HG03354 (cell line): ENCODE measurements at regions not wholly inside any gene's neighbourhood (a gene's known extent, or its start where the extent isn't known, plus 50 kb on each side); places are given as distances from the start of the nearest gene placed in this dataset.

Experiments used
- ATAC-seq: cut with Tn5 transposase; IDR thresholded peaks from one replicate; pipeline ENCODE4 v1.9.1; 2021; ENCODE audit warnings: mild to moderate bottlenecking; ENCODE audit not compliant: unreplicated experiment, poor library complexity, severe bottlenecking

DNA sequence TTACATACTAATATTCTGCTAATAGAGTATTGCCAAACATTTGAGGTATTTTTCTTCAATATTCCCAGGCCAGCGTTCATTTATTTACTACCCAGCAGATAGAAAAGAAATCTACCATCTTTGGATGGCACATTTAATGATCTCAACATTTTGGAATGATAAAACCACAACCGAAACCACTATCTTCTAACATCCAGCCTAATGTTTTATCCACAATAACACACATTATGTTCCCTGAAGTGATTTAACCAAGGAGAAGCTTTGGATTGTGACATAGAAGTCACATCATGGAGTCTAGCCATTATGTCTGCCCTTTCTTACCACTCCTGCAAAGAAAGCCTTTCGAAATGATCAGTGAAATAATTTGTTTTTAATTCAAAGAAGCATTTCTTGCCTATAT is 497.1 kb upstream of the PLXNA2 start:
- ATAC-seq: no peak

DNA sequence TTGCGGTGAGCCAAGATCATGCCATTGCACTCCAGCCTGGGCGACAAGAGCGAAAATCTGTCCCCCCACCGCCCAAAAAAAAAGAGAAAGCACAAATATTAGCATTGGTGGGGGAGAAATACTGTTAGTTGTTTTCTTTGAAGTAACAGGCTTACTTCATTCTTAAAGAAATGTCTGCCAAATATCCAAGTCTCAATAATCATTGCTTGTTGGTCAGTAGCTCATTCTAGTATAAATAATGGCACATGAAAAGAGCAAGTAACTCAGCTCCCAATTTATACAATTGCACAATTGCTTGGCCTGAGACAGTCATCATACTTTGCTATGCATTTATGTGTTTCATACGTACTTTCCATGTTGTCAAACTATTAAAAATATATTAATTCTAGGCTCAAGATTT is 499.2 kb upstream of the PLXNA2 start:
- ATAC-seq: no peak

DNA sequence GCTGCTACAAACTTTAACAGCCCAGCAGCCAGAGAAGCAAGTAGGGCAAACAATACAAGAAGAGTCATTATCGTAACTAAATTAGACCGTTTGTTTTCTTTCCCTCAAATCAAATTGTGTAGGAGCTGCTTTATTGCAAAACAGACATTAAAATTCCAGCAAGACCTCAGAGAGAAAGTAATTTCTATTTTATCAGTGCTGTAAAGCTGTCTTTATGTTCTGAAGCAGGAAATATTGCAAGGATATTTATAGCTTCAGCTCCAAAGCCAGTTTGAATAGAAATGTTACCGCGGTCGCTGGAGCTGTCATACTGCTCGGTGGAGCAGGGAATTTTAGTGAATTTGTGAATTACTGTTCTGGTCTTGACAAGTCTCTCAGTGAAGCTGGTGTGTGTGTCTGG is 503.8 kb upstream of the PLXNA2 start:
- ATAC-seq: no peak

DNA sequence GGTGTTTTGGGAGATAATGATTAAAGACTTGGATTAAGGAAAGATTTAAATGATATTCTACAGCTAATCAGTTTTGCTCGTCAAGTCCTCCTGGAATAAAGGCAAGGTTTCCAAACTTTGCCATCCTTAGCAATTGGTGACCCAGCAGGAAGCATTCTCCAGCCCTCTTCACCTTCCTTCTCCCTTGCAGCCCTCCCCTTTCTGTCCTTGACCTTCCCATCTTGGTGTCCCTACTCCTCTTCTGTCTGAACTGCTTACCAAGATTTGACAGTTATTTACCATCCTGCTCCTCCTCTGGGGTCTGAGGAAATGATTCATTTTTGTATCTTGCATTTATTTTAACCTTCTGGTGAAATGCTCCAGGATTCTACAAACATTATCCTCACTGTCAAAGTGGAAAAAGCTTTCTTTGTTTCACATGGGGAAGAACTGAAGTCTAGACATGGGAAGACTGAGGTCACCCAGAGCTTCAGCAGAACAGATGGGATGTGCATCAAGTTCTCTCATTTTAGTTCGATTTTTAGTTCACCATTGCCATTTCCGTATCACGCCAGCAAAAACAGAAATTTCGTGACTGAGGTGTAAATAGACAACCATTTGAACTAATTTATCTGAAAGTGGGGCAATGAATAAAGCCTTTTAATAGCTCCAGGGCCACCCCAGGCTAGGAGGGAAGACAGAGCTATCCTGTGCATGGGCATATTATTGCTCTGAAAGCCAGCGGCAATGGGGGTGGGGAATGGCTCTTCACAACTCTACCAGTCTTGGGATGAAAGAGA is 504.4 kb upstream of the PLXNA2 start:
- ATAC-seq: no peak

DNA sequence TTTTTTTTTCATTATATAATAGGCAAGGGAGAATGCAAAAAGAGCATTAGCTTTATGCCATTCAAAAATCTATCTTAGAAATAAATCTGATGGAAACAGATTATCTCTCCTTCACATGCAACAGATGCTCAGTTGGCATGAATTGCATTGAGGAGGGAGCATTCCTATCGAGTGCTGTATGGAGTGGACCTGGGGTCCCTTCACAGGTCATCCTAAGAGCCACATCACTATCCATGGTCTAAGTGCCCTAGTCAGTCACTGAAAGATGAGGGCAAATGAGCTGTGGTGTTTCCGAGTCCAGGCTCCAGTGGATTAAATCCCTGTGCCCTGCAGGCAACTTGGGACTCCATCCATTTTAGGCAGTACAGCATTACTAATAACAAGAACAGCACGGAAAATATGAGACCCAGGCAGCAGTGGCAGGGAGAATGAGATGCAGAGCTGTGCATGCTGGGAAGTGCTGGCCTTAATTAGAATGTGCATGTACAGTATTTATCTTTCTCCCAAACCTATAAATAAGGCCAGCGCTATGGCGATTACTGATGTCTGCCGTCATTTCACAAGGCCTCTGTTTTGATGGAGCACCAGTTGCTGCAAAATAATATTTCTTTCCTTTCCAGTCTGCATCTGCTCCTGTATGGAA is 512.3 kb upstream of the PLXNA2 start:
- ATAC-seq: no peak

DNA sequence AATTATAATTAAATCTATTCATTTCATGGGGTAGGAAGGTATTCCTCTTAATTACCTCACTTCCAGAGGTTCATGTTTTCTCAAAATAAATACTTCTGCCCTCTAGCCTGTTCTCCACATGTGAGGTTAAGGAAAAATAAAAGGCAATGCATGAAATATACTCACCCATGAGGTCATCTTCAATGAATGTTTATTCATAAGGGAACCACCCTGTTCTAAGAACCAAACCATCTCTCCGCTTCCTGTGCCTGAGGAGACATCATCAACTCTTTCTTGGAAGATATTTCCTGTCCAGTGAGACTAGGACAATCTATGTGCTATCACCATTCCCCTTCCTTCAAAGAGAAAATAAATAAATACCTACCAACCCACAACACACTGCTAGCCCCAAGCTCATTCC is 513.7 kb upstream of the PLXNA2 start:
- ATAC-seq: no peak

DNA sequence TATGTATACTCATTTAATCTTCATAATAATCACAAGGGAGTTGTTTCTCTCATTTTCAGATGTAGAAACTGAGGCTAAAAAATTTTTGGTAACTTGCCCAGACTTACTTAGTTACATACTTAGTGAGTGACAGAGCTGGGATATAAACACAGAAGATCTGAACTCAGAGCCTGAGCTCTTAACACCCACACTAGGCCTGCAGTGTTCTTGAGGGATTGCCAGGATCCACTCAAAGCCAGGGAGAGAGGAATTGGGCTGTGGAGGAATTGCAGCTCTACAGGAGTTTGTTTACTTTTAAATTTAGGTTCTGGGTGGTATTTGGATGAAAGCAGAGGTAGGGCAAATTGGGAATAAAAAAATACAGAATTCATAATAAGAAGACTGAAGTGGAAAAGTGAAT is 515.1 kb upstream of the PLXNA2 start:
- ATAC-seq: no peak

DNA sequence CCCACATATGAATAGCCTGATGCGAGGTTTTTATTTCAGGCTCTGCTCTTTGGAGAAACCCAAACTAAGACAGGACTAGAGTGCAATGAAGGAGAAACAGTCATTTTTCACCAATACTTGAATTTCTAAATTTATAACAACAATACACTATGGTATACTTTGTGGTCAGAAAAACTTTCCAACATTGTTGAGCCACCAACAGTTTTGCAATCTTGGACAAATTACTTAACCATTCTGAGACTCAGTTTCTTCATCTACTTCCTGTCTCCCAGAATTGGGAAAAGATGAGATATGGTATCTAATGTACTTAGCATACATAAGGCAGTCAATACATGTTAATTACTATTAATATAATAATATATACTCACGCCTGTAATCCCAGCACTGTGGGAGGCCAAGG is 519.8 kb upstream of the PLXNA2 start:
- no peak for ATAC-seq

DNA sequence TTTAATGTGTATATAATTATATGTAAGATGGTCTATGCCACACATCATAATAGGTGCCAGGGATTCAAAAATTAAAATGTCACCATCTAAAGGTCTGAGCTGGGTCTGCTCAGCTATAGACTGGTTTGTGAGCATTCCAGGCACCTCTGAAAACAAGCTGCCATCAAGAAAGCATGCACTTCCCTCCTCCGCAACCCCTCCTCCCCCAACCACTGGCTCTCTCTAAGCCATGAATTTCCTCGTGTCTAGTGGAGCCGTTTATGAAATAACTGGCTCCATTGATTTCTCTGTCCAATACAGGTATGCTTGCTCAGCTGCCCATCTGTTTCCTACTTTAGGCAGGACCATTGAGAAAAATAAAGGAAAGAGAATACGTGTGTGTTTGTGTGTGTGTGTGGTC is 522.6 kb upstream of the PLXNA2 start:
- ATAC-seq: no peak

DNA sequence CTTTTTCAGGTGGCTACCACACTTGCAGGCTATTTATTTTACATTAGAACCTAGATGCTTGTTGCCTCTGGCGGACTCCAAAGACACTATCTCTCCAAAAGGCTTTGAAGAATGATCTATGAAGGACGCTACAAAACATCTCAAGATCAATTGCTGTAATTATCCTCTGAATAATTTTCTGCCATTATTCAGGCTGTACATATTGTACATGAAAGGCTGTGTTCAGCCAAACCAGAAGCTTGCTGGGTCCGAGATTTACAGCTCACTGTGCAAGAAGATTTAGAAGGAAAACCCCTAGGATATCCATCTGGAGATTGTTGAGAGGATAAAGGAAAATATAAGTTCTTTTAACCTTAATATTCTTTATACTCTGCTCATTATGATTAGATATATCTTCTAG is 523.6 kb upstream of the PLXNA2 start:
- ATAC-seq: no peak

DNA sequence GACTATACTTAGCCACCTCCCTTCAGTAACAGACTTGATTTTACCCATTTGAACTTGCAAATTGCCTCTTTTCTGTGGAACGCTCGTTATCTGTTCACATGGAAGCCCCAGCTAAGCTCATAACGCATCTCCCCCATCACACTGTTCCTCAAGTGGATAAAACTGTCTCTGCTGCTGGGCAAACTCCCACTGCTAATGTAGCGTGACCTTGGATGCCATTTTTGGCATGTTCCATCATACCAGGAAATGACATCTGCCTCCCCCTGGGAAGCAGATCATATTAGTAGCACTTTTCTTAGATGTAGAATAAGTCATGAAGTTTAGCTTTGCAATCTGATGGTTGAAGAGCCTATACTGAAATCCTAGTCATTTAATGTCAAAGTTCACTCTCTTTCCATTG is 528.7 kb upstream of the PLXNA2 start:
- ATAC-seq: no peak

DNA sequence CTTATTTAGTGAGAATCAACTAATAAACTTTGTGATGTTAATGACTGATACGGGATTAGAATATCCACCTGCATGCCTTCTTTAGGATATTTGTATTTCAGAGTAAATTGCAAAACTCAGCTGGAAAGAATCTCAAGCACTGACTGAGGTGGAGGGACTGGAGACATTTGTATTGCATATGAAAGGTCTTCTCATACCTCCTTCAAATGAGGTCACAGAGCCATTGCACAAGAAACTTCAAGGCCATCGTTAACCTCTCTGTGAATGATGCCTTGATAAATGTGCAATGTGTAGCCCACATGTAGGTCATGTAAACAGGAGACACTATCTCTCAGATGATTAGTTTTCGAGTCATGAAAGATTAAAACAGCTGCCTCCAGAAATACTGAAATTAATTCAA is 531.7 kb upstream of the PLXNA2 start:
- ATAC-seq: no peak

DNA sequence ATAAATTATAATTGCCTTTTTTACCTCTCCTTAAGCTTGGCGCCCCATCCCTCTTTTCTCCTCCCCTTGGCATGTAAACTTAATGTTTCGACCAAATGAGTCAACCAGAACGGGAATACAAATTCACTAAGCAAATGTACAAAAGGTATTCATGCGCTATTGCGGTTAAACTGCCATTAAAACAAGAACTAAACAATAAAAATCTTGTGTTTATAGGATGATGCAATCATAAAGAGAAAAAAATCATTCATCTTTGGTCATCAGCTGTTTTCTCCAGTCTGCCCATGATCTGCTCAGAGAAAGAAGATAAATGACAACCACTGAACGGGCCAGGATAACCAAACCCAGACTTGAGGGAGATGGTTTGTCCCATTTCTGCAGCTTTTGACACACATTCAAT is 534.2 kb upstream of the PLXNA2 start:
- no peak for ATAC-seq

DNA sequence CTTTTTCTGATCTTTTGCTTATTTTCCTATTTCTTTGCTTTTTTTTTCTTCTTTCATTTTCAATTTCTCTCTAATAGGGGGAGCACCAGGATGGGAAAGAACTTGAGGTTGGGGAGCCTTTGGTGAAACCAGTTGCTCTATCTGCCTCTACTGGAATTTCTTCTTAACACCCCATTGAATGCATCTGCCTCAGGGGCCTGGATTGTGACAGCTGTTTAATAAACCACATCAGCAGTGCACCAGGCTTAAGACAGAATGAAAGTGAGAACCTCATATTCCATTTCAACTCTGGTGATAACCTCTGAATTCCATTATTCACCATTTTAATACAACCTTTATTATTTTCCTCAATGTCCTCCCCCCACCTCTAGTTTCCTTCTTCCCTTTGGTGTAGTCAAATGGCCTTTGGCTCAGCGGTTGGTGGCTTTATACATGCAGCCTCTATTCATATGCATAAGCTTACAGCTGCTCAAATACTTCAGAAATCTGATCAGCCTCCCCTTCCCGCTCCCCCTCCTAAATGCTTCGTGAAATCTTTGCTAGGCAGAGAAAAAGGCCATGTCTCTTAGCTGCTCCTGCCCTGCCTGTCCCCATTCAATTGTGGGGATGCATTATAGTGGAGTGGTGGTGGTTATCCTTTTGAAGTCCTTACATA is 537.3 kb upstream of the PLXNA2 start:
- ATAC-seq: no peak

DNA sequence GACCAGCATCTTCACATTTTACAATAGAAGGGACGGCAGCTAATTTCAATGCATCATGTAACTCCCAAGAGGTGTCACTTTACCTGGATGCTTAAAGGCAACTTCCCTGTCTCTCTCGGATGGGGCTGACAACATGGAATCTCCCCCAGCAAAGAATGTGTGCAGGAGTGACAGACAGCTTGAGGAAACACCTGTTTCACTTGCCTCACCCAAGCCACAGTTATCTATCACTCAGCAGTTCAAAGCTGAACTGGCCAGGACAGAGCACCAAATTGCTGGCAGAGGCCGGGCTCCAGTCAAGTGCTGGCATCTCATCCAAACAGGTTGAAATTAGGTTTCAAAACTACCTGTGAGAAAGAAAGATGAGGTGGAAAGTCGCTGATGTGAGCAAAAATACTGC is 538.0 kb upstream of the PLXNA2 start:
- no peak for ATAC-seq

DNA sequence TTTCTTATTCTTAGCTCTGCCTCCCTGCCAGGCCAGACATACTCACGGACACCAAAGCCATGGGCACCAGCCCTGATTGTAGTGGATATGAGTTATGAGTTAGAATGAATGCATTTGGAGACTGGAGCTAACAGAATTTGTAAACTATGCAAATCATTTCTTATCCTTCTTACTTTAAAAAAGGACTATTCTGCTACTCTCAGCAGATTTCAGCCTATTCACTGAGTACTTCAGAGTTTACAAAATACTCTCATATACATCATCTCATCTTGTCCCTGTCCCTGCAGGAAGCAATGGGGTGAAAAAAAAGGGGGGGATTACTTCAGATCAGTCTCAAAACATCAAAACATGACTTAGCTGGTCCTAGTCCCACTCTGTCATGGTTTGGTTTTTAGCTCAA is 541.4 kb upstream of the PLXNA2 start:
- no peak for ATAC-seq

DNA sequence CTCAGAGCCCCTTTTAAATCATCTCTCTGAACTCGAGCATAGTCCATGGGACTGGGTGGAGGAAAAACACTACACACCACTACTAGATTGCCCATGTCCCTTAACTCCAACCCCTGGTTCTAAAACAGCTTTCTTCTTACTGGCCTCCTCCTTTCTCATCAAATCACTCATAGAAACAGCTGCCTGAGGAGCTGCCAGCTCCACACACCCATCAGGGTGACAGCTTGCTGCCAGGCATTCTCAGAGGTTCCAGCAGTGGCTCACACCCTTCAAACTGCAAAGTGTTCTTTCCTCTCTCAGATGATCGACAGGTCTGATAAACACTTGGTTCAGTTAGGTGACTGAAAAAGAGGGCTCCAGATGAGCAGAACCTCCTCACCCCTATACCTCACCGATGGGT is 543.0 kb upstream of the PLXNA2 start:
- no peak for ATAC-seq

DNA sequence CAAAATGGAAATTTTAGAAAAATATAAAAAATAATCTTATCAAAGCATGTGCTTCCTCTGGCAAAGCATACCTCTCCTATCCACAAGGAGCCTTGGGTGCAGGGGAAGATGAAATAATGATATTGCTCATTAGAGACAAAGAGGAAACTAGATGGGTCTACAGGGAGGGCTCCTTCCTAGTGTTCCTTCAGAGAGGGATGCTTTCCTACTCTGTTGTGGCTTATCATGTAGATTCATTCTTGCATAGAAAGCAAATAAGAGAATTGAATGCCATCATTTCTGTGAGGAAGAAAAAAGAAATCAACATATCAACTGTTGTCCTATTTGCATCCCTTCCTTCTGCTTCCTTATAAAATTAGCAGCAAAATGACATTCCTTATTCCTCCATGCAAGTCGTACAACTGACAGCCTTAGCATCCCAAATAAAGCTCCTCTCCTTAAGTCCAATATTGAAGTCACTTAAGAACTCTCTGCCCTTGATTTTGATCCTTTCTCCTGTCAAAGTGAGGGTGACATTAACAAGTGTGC is 543.9 kb upstream of the PLXNA2 start:
- no peak for ATAC-seq

DNA sequence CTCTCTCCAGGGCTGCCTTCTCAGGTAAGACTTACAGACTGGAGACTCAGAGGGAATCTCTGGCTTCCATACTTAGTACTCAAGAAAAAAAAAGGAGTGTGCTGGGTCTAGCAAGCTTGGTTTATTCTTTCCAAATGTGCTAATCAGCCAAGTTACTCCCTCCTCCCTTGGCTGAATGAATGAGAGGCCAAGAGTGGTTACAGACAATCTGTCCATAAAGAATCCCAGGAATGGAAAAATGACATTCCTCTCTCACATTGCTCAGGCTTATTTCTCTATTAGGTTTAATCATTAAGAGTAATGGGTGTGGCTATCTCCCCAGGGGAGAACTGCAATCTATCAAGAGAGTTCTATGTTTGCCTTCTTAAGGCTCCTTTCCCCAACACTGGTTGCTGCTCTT is 547.3 kb upstream of the PLXNA2 start:
- no peak for ATAC-seq

DNA sequence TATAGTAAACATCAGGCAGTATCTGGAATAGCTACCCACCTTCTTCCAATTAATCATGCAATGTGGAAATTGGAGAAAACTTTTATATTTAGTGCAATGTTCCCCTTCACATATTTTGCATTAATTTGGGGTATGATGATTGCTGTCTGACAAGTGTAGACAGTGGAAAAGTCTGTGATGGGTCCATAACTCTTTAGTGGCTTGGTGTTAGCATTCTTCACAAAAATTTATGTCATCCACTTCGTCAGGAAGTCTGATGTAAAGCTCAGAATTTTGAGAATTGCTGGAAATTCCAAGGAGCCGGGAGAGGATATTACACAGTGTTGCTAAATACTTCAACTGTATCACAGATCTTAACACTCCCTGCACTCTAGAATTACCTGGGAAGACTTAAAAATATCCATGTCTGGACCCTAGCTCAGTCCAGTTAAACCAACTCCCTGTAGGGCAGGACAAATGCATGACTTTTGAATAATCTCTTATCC is 549.7 kb upstream of the PLXNA2 start:
- no peak for ATAC-seq

DNA sequence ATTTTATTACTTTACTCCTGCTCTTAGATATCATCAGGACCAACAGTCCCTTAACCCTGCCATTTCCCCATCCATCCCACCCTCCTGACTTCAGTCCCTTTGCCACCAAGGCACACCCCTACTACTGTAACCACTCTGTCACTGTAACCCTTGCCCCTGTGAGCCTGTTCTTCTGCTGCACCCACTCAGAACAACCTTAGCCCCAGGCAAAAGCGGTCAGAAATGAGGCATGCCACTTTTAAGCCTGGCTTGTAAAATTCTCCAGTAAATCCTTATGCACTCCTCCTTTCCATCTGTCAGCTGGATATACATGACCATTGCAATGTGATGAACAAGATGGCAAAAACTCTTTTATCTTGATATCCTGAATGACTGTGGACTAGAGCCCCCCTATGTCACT is 555.0 kb upstream of the PLXNA2 start:
- ATAC-seq: no peak
